K562 (cell line): ENCODE measurements at regions not wholly inside any gene's neighbourhood (a gene's known extent, or its start where the extent isn't known, plus 50 kb on each side); places are given as distances from the start of the nearest gene placed in this dataset.

Experiments
- ATAC-seq: fragments of 200-7000 bp; cut with Tn5 transposase; 3 replicates; pipeline ENCODE4 v1.9.1; 2020; ENCODE audit warnings: moderate library complexity
- BruUV-seq: library from RNA; stranded (reverse); fragments of 400-500 nt; replicated peaks from 2 replicates; lab custom pipeline; 2021; lab: Mats Ljungman, UMichigan
- CTCF ChIA-PET: fragments of 300-600 bp; formaldehyde crosslinking; extraction: SDS; loops from one replicate; lab custom pipeline; 2021; ENCODE audit warnings: low intra/inter-chr PET ratio; lab: Yijun Ruan, JAX
- POLR2A ChIA-PET: fragments of 300-600, 350-650 bp; sonication (Branson Sonifier 250); formaldehyde crosslinking; extraction: SDS; loops from one replicate; lab custom pipeline; 2021; ENCODE audit warnings: antibody characterized with exemption, inconsistent platforms; lab: Yijun Ruan, JAX
- DNase-seq, 4 experiments: peaks; one replicate each; pipeline versions ENCODE4 v3.0.0 to v3.0.0-alpha.2; 2011 to 2018; ENCODE audit warnings: low spot score in 3 of 4, mixed read lengths in 3 of 4; ENCODE audit errors: extremely low read depth in 1 of 4
- FAIRE-seq: peaks from 2 replicates; lab custom pipeline; 2011; peaks lifted over from hg19 to GRCh38; lab: Jason Lieb, UNC
- H2AFZ ChIP-seq: 2 replicates; pipeline ENCODE4 v1.6.0; 2011; ENCODE audit warnings: low read depth, low read length, control low read depth, inconsistent platforms
- H3K27ac ChIP-seq: fragments of 200-600 bp; 3 replicates; pipeline ENCODE4 v1.8.0; 2011; ENCODE audit warnings: low read depth, mild to moderate bottlenecking, control low read depth, inconsistent platforms, low read length, moderate library complexity, mixed read lengths; ENCODE audit errors: extremely low read depth
- H3K27me3 ChIP-seq, 2 experiments: fragments of 300-600 bp in 1 of 2; 2 replicates in 1 of 2; 3 replicates in 1 of 2; pipeline versions ENCODE4 v1.6.0 to v1.8.0; 2011; ENCODE audit warnings: inconsistent platforms in 2 of 2, low read length in 2 of 2, mild to moderate bottlenecking in 1 of 2, mixed read lengths in 1 of 2, moderate library complexity in 1 of 2; ENCODE audit not compliant: control insufficient read depth in 2 of 2, insufficient read depth in 2 of 2
- H3K36me3 ChIP-seq: fragments of 300-600 bp; 3 replicates; pipeline ENCODE4 v1.8.0; 2011; ENCODE audit warnings: mild to moderate bottlenecking, low read length, inconsistent platforms; ENCODE audit not compliant: control insufficient read depth, insufficient read depth
- H3K4me1 ChIP-seq, 2 experiments: fragments of 200-600 bp in 1 of 2; replicated peaks in 1 of 2; 2 replicates in 1 of 2; 3 replicates in 1 of 2; pipeline versions ENCODE4 v1.5.1 to v1.8.0; 2011; ENCODE audit warnings: inconsistent platforms in 2 of 2, low read length in 2 of 2, mild to moderate bottlenecking in 1 of 2, mixed read lengths in 1 of 2, moderate library complexity in 1 of 2; ENCODE audit not compliant: control insufficient read depth in 2 of 2, insufficient read depth in 2 of 2
- H3K4me2 ChIP-seq: 2 replicates; pipeline ENCODE4 v1.6.1; 2011; ENCODE audit warnings: low read length, control low read depth, inconsistent platforms, mixed read lengths; ENCODE audit not compliant: insufficient read depth
- H3K4me3 ChIP-seq: fragments of 200-600 bp; sonication (generic), shearing (Covaris generic); 2 replicates; pipeline ENCODE4 v1.5.1; 2016; ENCODE audit warnings: control low read depth, inconsistent platforms
- H3K79me2 ChIP-seq: fragments of 200-600 bp; 3 replicates; pipeline ENCODE4 v1.8.0; 2011; ENCODE audit warnings: low read length, inconsistent platforms; ENCODE audit not compliant: control insufficient read depth, insufficient read depth
- H3K9ac ChIP-seq, 2 experiments: 2 replicates each; pipeline versions ENCODE4 v1.6.0 to v1.6.1; 2011; ENCODE audit warnings: low read depth in 2 of 2, low read length in 2 of 2, control low read depth in 1 of 2, inconsistent platforms in 1 of 2, mild to moderate bottlenecking in 1 of 2, mixed read lengths in 1 of 2; ENCODE audit not compliant: insufficient read depth in 1 of 2
- H3K9me1 ChIP-seq: one replicate; pipeline ENCODE4 v1.6.0; 2011; ENCODE audit warnings: inconsistent platforms, mild to moderate bottlenecking, low read length, moderate library complexity; ENCODE audit not compliant: control insufficient read depth, insufficient read depth
- H3K9me3 ChIP-seq: replicated peaks from 2 replicates; pipeline ENCODE4 v1.5.1; 2011; ENCODE audit warnings: low read depth, low read length, inconsistent platforms; ENCODE audit not compliant: control insufficient read depth, insufficient read depth
- H4K20me1 ChIP-seq: replicated peaks from 2 replicates; pipeline ENCODE4 v1.6.1; 2011; ENCODE audit warnings: low read length, inconsistent platforms, mixed read lengths; ENCODE audit not compliant: control insufficient read depth, insufficient read depth
- BRF1 ChIP-seq: IDR thresholded peaks from 3 replicates; pipeline ENCODE4 v1.6.1; 2011; ENCODE audit warnings: borderline replicate concordance, mild to moderate bottlenecking; ENCODE audit not compliant: insufficient read length; ENCODE audit errors: extremely low read depth
- CEBPB ChIP-seq: fragments of 450-650 bp; IDR thresholded peaks from 2 replicates; pipeline ENCODE4 v1.6.1; 2016; ENCODE audit warnings: missing genetic modification characterization, missing compliant biosample characterization
- CREM ChIP-seq: IDR thresholded peaks from 2 replicates; pipeline ENCODE4 v1.6.1; 2014; ENCODE audit warnings: antibody characterized with exemption, low read depth
- EP300 ChIP-seq: IDR thresholded peaks from 2 replicates; pipeline ENCODE4 v1.6.1; 2012; ENCODE audit warnings: low read length, improper control_type of control experiment
- ESRRA ChIP-seq: fragments of 450-650 bp; IDR thresholded peaks from 2 replicates; pipeline ENCODE4 v1.6.1; 2014; ENCODE audit warnings: low read depth, mild to moderate bottlenecking, moderate library complexity, borderline replicate concordance
- FOXK2 ChIP-seq, 2 experiments: fragments of 450-650 bp; IDR thresholded peaks in 1 of 2; conservative IDR thresholded peaks in 1 of 2; 2 replicates each; pipeline ENCODE4 v1.6.1; 2016; ENCODE audit warnings: low read depth in 2 of 2, mild to moderate bottlenecking in 1 of 2
- GATA2 ChIP-seq: sonication (generic); formaldehyde crosslinking; IDR thresholded peaks from 2 replicates; pipeline ENCODE4 v1.4.0; 2020; ENCODE audit warnings: mild to moderate bottlenecking, missing genetic modification reagents
- GTF2E2 ChIP-seq: fragments of 200-800 bp; sonication (Bioruptor generic); IDR thresholded peaks from 2 replicates; pipeline ENCODE4 v1.6.1; 2016; ENCODE audit warnings: missing genetic modification characterization, missing compliant biosample characterization
- NR1H2 ChIP-seq: sonication (generic); formaldehyde crosslinking; IDR thresholded peaks from 2 replicates; pipeline ENCODE4 v1.4.0; 2020; ENCODE audit warnings: mild to moderate bottlenecking, missing genetic modification reagents
- RFX5 ChIP-seq: IDR thresholded peaks from 2 replicates; pipeline ENCODE4 v1.6.1; 2011; ENCODE audit warnings: low read depth, mild to moderate bottlenecking, improper control_type of control experiment, low read length
- SIX5 ChIP-seq, 2 experiments: IDR thresholded peaks; 2 replicates each; pipeline ENCODE4 v1.6.1; 2011; ENCODE audit warnings: low read length in 2 of 2, borderline replicate concordance in 1 of 2, low read depth in 1 of 2, mild to moderate bottlenecking in 1 of 2, moderate library complexity in 1 of 2; ENCODE audit not compliant: insufficient read depth in 1 of 2
- ZFP36 ChIP-seq: fragments of 150-350 bp; IDR thresholded peaks from 2 replicates; pipeline ENCODE4 v1.6.1; 2018; ENCODE audit warnings: low read length, low read depth; ENCODE audit not compliant: partially characterized antibody
- ZNF384 ChIP-seq: IDR thresholded peaks from 2 replicates; pipeline ENCODE4 v1.6.1; 2012; ENCODE audit warnings: low read depth, low read length, improper control_type of control experiment
- WGBS: fragments of 100-300 bp; shearing (Covaris generic); methylation state at CpG from one replicate; pipeline ENCODE4 v1.1.6; 2016; ENCODE audit warnings: low coverage, mixed read lengths; ENCODE audit not compliant: insufficient coverage; ENCODE audit errors: missing lambda C conversion rate; 5-methylcytosine and 5-hydroxymethylcytosine counted together
- in situ Hi-C: fragments of 300-500 bp; cut with MboI; formaldehyde crosslinking; loops from 4 replicates; pipeline ENCODE4 v1.15.0; 2018; ENCODE audit warnings: inconsistent platforms, mixed read lengths
- intact Hi-C: fragments of 100-400 bp; cut with micrococcal nuclease; formaldehyde crosslinking; loops from 2 replicates; pipeline ENCODE4 v1.14.2; 2022
- TF ChIP-seq, protein P1 (sequence below): fragments of 450-650 bp; formaldehyde crosslinking; IDR thresholded peaks from 2 replicates; pipeline ENCODE4 v1.4.0; 2022; ENCODE audit warnings: mild to moderate bottlenecking, moderate library complexity
- TF ChIP-seq, protein P2 (sequence below): fragments of 250-450 bp; sonication (Bioruptor Pico); IDR thresholded peaks from 2 replicates; pipeline ENCODE4 v1.5.0; 2020; ENCODE audit warnings: mild to moderate bottlenecking
- TF ChIP-seq, protein P3 (sequence below): IDR thresholded peaks from 3 replicates; pipeline ENCODE4 v1.6.1; 2011; ENCODE audit warnings: borderline replicate concordance, mild to moderate bottlenecking; ENCODE audit not compliant: insufficient read length, insufficient read depth
- TF ChIP-seq, protein P4 (sequence below): fragments of 450-650 bp; IDR thresholded peaks from 2 replicates; pipeline ENCODE4 v1.6.1; 2018; ENCODE audit warnings: mild to moderate bottlenecking, low read depth; ENCODE audit not compliant: partially characterized antibody

DNA sequence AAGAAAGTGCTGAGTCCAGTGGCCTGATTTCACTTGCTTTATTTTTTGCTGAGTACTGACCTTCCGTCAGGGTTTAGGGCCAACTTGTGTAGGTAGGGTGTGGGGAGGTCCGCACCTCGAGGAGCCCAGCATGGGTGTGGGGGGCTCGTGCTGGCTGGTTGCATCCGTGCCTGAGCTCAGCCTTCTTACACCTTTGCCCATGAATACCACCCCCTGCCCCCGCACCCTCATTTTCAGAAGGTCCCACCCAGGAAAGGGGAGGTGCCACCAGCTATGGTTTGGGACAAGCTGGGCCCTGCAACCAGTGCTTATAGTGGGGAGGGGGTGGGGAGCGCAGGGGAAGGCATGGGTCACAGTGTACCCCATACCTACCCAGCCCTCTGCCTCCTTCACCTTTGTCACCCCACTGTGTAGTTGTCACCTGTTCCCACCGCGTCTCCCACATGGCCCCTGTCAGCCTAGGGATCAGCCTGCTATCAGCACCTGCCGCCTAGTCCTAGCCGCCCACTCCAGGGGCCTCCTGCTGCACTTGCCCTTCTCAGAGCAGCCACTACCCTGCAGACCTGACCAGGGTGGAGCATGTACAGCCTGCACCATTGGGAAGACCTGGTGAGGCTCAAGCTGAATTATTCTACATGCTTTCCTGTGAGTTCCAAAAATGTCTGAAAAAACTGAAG lies 146.2 kb upstream of the RET start:
- no peak overlapping the region for H2AFZ ChIP-seq
- no peak for DNase-seq
- H3K27ac ChIP-seq = no peak overlapping the region
- 0% methylated on average over 10 of the region's 11 CpGs for WGBS
- H3K79me2 ChIP-seq = no peaks in the 10 kb centered on the region
- no peak overlapping the region for H3K4me2 ChIP-seq
- peaks cover 0 to 14% of the 10 kb centered on the region in 2 experiments; a peak in 1 of 5 replicates for H3K4me1 ChIP-seq
- CTCF ChIA-PET = no interaction called here
- no peaks in the 10 kb centered on the region for H3K36me3 ChIP-seq
- H3K27me3 ChIP-seq = peaks cover 2 to 64% of the 10 kb centered on the region in 2 experiments; a peak in 3 of 5 replicates
- intact Hi-C loops = no loop called here
- TF ChIP-seq, protein P1, sequence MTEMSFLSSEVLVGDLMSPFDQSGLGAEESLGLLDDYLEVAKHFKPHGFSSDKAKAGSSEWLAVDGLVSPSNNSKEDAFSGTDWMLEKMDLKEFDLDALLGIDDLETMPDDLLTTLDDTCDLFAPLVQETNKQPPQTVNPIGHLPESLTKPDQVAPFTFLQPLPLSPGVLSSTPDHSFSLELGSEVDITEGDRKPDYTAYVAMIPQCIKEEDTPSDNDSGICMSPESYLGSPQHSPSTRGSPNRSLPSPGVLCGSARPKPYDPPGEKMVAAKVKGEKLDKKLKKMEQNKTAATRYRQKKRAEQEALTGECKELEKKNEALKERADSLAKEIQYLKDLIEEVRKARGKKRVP = no peak
- TF ChIP-seq, protein P2, sequence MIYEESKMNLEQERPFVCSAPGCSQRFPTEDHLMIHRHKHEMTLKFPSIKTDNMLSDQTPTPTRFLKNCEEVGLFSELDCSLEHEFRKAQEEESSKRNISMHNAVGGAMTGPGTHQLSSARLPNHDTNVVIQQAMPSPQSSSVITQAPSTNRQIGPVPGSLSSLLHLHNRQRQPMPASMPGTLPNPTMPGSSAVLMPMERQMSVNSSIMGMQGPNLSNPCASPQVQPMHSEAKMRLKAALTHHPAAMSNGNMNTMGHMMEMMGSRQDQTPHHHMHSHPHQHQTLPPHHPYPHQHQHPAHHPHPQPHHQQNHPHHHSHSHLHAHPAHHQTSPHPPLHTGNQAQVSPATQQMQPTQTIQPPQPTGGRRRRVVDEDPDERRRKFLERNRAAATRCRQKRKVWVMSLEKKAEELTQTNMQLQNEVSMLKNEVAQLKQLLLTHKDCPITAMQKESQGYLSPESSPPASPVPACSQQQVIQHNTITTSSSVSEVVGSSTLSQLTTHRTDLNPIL = no peak
- no peak for TF ChIP-seq SIX5 (IDR thresholded peaks at IDR 0.05; ENCODE audit: borderline replicate concordance in 1 of 2, insufficient read depth in 1 of 2, low read depth in 1 of 2, low read length in 2 of 2)
- no peak for TF ChIP-seq RFX5
- TF ChIP-seq, protein P3, sequence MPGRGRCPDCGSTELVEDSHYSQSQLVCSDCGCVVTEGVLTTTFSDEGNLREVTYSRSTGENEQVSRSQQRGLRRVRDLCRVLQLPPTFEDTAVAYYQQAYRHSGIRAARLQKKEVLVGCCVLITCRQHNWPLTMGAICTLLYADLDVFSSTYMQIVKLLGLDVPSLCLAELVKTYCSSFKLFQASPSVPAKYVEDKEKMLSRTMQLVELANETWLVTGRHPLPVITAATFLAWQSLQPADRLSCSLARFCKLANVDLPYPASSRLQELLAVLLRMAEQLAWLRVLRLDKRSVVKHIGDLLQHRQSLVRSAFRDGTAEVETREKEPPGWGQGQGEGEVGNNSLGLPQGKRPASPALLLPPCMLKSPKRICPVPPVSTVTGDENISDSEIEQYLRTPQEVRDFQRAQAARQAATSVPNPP = no peak
- no peak for TF ChIP-seq GATA2
- no peak for TF ChIP-seq CEBPB (tag)
- TF ChIP-seq NR1H2 (CRISPR knock-in tag) = no peak
- TF ChIP-seq, protein P4, sequence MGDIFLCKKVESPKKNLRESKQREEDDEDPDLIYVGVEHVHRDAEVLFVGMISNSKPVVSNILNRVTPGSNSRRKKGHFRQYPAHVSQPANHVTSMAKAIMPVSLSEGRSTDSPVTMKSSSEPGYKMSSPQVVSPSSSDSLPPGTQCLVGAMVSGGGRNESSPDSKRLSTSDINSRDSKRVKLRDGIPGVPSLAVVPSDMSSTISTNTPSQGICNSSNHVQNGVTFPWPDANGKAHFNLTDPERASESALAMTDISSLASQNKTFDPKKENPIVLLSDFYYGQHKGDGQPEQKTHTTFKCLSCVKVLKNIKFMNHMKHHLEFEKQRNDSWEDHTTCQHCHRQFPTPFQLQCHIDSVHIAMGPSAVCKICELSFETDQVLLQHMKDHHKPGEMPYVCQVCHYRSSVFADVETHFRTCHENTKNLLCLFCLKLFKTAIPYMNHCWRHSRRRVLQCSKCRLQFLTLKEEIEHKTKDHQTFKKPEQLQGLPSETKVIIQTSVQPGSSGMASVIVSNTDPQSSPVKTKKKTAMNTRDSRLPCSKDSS = no peak
- TF ChIP-seq CREM = no peak
- TF ChIP-seq GTF2E2 = no peak
- no peak for TF ChIP-seq EP300
- TF ChIP-seq BRF1 = no peak
- TF ChIP-seq ESRRA = no peak
- TF ChIP-seq ZNF384 = no peak
- TF ChIP-seq ZFP36 = no peak
- TF ChIP-seq FOXK2 (conservative IDR thresholded peaks at IDR 0.05 in 1 of 2, IDR thresholded peaks at IDR 0.05 in 1 of 2; ENCODE audit: low read depth in 2 of 2) = no peak
- TF ChIP-seq, all 486 proteins: peak for 0
- Histone ChIP-seq H3K9me3 (no peaks in the 10 kb centered on the region), H3K4me3 (no peak overlapping the region), H4K20me1 (no peaks in the 10 kb centered on the region; the same call in 1 of the 2 replicates), H3K9ac (no peak overlapping the region), H3K9me1 (no peaks in the 10 kb centered on the region)
- POLR2A ChIA-PET = no interaction called here
- BruUV-seq = no TSS peak
- no peak for FAIRE-seq
- no peak for ATAC-seq
- in situ Hi-C loops = no loop called here
